Fibroblast of skin of abdomen (primary cell): ENCODE measurements at regions not wholly inside any gene's neighbourhood (a gene's known extent, or its start where the extent isn't known, plus 50 kb on each side); places are given as distances from the start of the nearest gene placed in this dataset.
"Not testable (repeated sequence)": the region's sequence is repeated elsewhere in the genome, so short reads cannot be mapped to it uniquely, and the experiment has no call there.

Experiments used
- DNase-seq: peaks from one replicate; pipeline ENCODE4 v3.0.0-alpha.2; 2013

DNA sequence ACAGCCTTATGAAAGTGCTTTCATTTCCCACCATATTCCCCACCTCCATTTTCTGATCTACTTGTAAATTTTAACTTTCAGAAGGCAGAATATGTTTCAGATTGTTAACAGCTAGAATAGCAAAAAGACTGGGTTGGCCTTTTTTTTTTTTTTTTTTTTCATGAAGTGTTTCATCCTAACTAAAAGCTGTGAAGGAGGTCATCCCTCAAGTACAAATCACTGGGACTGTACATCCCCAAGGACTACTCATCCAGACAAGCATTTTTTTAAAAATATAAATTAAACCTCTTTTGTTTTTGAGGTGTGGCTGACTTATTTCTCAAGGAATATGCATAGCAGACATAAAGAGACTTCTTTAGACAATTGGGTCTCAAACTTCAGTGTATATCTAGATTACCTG lies 542.1 kb upstream of the TUSC1 start:
- no peak for DNase-seq

GRCh38 chr9:26219961-26220360 lies 541.7 kb upstream of the TUSC1 start:
- DNase-seq, result no peak

GRCh38 chr9:26216702-26217101 lies 538.5 kb upstream of the TUSC1 start:
- no peak for DNase-seq

- DNase-seq, result not testable (repeated sequence)
Observed at GRCh38 chr9:26214713-26215444, 536.6 kb upstream of the TUSC1 start.

DNA sequence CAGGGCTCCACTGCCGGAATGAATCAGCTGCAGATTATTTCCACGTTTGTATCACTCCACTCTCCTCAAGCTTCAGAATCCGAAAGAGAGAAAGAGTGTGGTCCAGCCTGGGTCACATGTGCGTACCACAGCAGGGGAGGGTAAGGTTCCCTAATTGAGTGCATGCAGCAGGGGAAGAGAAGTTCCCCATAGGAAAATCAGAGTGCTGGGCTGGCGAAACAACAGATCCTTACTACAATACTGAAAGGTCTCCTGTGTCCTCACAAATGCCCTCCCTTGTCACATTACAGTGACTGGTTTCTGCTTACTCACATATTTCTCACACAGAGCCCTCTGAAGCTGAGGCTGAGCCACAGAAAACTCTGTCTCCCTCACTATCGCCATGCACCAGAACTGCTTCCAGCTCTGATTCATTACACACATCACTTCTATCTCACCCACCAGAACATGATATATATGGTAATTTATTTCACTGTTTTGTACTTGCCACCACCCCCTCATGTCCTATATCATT lies 532.2 kb upstream of the TUSC1 start:
- peak; percentile 25 for DNase-seq

DNA sequence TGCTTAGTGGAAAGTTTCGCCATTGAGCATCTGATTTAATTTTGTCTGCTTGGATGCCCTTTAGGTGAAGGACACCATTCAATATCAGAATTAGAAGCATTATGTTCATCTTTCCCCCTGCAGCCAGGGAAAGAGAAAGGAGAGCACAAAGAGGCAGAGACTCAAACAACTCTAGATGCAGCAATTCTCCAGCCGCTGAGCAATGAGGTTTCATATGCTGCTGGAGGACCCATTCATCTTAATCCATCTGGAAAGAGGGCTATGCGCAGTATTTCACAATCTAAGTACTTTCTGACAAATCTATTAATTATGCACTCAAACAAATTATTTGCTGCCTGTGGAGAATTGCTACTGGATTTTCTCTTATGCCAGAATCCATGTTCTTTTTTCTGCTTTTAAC lies 527.0 kb upstream of the TUSC1 start:
- peak; percentile 49 for DNase-seq

DNA sequence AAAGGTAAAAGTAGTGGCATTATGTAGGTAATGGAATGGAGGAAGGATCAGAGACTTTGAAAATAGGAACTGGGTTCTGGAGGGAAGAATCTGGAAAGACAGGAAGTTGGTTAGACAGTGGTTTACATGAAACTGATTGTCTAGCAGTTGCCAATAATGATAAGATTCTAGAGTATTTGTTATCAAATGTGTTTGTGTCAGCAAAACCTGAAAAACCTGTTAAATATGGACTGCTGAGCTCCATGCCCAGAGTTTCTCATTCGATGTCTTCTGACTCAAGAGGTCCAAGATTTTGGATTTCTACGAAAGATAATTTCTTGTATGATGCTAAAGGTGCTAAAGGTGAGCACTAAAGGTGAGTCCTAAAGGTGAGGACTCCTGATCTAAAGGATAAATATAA lies 515.0 kb upstream of the TUSC1 start:
- no peak for DNase-seq

DNA sequence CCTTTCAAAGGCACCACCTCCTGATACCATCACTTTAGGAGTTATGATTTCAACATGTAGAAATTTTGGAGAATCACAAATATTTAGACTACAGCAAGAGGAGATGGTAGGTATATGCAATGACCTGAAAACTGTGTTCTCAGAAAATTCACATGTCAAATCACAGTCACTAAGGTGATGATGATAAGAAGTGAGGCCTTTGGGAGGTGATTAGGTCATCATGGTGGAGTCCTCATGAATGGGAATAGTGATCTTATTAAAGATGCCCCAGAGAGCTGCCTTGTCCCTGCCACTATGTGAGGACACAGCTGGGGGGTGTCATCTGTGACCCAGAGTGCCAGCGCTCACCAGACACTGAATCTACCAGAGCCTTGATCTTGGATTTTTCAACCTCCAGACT lies 513.5 kb upstream of the TUSC1 start:
- DNase-seq, result no peak

DNA sequence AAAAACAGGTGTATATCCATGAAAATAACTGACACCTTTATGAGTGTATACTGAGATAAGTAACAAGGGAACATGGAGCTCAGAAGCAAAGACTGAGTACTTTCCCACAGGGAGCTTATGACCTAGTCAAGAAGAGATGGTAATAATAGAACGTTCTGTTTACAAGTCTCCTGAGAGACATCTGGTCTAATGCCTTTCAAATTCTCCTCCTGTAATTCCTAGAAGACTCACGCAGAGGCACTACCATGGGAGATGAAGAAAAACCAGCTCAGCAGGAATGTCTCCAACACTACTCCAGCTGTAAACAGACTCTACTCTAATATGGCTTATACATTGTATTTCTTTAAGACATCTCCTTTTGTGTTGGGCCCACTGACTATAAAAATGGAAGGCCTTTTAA lies 503.6 kb upstream of the TUSC1 start:
- DNase-seq, result no peak

- no peak for DNase-seq
Observed at GRCh38 chr9:26176628-26177027, 498.4 kb upstream of the TUSC1 start.

- DNase-seq, result peak; percentile 71
Observed at GRCh38 chr9:26175264-26175663, 497.0 kb upstream of the TUSC1 start.

DNA sequence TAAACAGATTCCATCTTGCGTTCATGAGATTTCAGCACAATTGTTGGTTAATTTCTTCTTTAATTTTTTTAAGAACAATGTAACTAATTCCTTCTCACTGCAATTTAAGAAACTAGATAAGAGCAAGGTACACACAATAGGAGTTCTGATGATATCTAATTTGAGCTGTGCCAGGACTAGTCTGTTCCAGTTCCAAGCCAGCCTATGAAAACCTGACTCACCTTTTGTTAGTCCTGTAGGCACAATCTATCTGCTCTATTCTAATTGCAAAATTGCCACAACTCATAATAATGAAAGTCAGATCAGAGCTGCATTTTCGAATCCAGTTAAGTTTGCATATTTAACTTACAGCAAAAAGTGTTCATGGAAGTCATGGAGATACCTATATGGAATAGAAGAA lies 494.1 kb upstream of the TUSC1 start:
- no peak for DNase-seq

GRCh38 chr9:26171691-26172090 lies 493.4 kb upstream of the TUSC1 start:
- DNase-seq, result no peak

- DNase-seq, result peak; percentile 50
Observed at GRCh38 chr9:26170190-26170589, 491.9 kb upstream of the TUSC1 start.

GRCh38 chr9:26169708-26170107 lies 491.5 kb upstream of the TUSC1 start:
- DNase-seq, result peak; percentile 9

DNA sequence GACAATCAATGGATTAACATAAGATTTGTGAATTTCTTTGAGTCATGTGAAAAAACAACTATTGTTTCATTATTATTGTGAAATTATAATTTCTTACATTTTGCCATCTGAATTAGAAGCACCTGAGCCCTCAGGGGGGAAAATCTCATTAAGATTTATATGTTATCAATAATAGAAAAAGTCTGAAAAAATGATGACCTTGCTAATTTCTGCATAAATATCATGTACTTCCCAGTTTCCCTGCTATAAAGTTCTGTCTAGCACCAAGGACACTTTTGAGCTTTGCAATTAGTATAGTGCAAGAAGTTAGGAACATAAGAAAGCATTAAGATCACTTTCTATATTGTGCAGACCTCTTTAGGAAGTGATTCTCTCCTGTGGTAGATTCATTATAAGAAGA lies 488.3 kb upstream of the TUSC1 start:
- no peak for DNase-seq

- no peak for DNase-seq
Observed at GRCh38 chr9:26165426-26165825, 487.2 kb upstream of the TUSC1 start.

DNA sequence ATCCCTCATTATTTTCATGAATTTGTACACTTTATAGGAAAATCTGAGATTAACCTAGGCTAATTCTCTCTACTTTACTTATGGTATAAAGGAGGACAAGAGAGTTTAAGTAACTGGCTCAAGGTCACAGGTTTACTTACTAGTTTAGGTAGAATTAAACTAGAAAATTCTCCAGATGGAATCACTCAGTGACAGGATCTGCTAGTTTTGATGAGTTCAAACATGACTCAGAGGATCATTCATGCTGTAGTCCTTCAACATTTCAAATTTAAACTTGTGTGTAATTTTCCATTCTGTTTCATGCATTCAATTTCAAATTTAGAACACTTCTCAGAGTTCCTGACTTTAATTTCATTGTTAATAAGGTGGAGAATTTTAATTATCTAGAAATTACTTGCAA lies 485.7 kb upstream of the TUSC1 start:
- DNase-seq, result peak; percentile 57

DNA sequence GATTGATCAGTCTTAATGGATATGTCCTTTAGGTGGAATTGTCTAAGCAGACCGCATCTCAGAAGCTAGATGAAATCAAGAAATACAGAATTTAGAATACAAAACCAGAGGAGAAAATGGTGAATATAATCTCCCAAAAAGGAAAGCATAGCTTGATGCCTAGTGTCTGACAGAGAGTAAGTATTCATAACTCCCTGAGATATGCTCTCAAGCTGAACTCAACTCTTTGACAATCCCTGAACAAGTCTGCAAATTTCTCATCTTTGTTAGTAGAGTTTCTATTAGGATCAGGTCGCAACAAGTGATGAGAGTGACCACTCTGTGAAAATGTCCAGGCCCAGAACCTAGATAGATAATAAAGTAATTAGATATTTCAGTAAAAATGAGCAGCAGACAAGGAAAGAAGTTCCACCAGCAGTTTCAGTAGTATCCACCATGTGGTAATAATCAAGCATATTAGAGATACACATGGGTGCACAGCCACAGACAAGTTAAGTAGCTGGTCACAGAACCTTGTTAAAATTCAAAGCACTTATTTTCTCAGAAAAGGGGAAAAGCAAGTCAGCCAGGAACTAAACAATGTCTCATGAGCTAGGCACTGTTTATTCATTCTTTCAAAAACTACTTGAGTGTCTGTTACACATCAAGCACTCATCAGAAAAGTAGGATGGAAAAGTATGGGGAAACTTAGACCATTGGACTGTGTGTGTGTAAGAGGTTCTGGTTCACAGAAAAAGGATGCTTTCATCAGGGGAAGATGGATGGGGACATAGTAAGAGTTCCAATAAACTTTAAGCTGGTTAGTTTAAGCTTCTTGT lies 481.5 kb upstream of the TUSC1 start:
- peak; percentile 27 for DNase-seq

- no peak for DNase-seq
Observed at GRCh38 chr9:26158631-26159150, 480.4 kb upstream of the TUSC1 start.

DNA sequence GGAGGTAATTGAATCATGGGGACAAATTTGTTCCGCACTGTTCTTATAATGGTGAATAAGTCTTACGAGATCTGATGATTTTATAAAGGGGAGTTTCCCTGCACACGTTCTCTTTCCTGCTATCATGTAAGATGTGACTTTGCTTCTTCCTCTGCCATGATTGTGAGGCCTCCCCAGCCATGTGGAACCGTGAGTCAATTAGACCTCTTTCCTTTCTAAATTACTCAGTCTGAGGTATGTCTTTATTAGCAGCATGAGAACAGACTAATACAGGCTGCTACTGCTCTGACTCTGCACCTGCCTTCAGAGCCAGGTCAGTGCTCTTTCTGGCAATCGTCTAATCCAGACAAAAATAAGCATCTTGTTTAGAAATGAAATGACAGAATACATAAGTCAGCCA lies 479.2 kb upstream of the TUSC1 start:
- no peak for DNase-seq

GRCh38 chr9:26152350-26152749 lies 474.1 kb upstream of the TUSC1 start:
- no peak for DNase-seq

DNA sequence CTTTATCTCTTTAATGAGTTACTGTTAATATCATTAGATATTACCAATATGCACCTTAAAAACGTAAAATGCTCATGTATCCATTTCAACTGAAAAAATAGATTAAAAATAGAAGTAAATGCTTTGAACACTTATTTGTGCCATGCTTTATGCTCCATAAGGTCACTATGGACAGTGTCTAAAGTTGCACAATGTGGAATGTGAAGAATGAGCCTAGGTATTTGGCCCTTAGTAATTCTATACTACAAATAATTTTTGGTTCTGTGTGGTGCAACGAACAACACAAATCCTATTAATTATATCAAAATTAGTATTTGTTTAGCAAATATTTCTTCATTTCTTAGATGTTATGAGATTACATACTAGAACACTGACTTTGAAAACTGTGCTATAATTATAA lies 469.9 kb upstream of the TUSC1 start:
- DNase-seq, result no peak

GRCh38 chr9:26145938-26146337 lies 467.7 kb upstream of the TUSC1 start:
- DNase-seq, result no peak
